H9 (cell line): ENCODE measurements at regions not wholly inside any gene's neighbourhood (a gene's known extent, or its start where the extent isn't known, plus 50 kb on each side); places are given as distances from the start of the nearest gene placed in this dataset.

Source experiments
- DNase-seq: peaks from one replicate; pipeline ENCODE4 v3.0.0-alpha.2; 2017
- H2AFZ ChIP-seq: one replicate; pipeline ENCODE4 v1.6.1; 2013; ENCODE audit warnings: mild to moderate bottlenecking, low read length, control low read depth, moderate library complexity
- H2AK5ac ChIP-seq: 2 replicates; pipeline ENCODE4 v1.6.1; 2013; ENCODE audit warnings: low read length, control low read depth, mixed read lengths; ENCODE audit not compliant: insufficient read length
- H2BK120ac ChIP-seq: one replicate; pipeline ENCODE4 v1.6.1; 2013; ENCODE audit warnings: low read depth, mild to moderate bottlenecking, low read length, control low read depth, inconsistent platforms; ENCODE audit not compliant: poor library complexity, severe bottlenecking
- H2BK12ac ChIP-seq: 2 replicates; pipeline ENCODE4 v1.6.1; 2013; ENCODE audit warnings: low read length, control low read depth, mixed read lengths, low read depth; ENCODE audit not compliant: insufficient read length
- H2BK15ac ChIP-seq: 2 replicates; pipeline ENCODE4 v1.6.1; 2013; ENCODE audit warnings: low read depth, low read length, control low read depth
- H2BK20ac ChIP-seq: one replicate; pipeline ENCODE4 v1.6.1; 2013; ENCODE audit warnings: low read depth, mild to moderate bottlenecking, low read length, control low read depth, inconsistent platforms; ENCODE audit not compliant: poor library complexity, severe bottlenecking
- H2BK5ac ChIP-seq: 2 replicates; pipeline ENCODE4 v1.6.1; 2013; ENCODE audit warnings: low read length, control low read depth, mixed read lengths; ENCODE audit not compliant: insufficient read length
- H3K14ac ChIP-seq: 2 replicates; pipeline ENCODE4 v1.6.1; 2013; ENCODE audit warnings: low read length, control low read depth; ENCODE audit not compliant: insufficient read depth
- H3K18ac ChIP-seq: 2 replicates; pipeline ENCODE4 v1.6.1; 2013; ENCODE audit warnings: low read depth, mild to moderate bottlenecking, mixed read lengths, low read length, control low read depth; ENCODE audit not compliant: insufficient read length
- H3K23ac ChIP-seq: 2 replicates; pipeline ENCODE4 v1.6.1; 2013; ENCODE audit warnings: low read length, control low read depth, mixed read lengths, low read depth; ENCODE audit not compliant: insufficient read length
- H3K23me2 ChIP-seq: 2 replicates; pipeline ENCODE4 v1.6.1; 2013; ENCODE audit warnings: low read depth, mild to moderate bottlenecking, mixed read lengths, low read length, control low read depth; ENCODE audit not compliant: insufficient read length, poor library complexity, severe bottlenecking
- H3K27ac ChIP-seq: 2 replicates; pipeline ENCODE4 v1.5.1; 2013; ENCODE audit warnings: low read length, control low read depth, mixed read lengths, low read depth; ENCODE audit not compliant: insufficient read length
- H3K27me3 ChIP-seq: 2 replicates; pipeline ENCODE4 v1.6.1; 2013; ENCODE audit warnings: low read length, control low read depth, inconsistent platforms; ENCODE audit not compliant: insufficient read depth
- H3K4ac ChIP-seq: 2 replicates; pipeline ENCODE4 v1.6.1; 2013; ENCODE audit warnings: low read depth, mild to moderate bottlenecking, control low read depth, inconsistent platforms, low read length, moderate library complexity
- H3K4me1 ChIP-seq: 2 replicates; pipeline ENCODE4 v1.6.1; 2013; ENCODE audit warnings: low read length, control low read depth, inconsistent platforms; ENCODE audit not compliant: insufficient read depth
- H3K4me2 ChIP-seq: 2 replicates; pipeline ENCODE4 v1.6.1; 2013; ENCODE audit warnings: low read length, control low read depth, mixed read lengths; ENCODE audit not compliant: insufficient read length, insufficient read depth
- H3K56ac ChIP-seq: 2 replicates; pipeline ENCODE4 v1.6.1; 2013; ENCODE audit warnings: low read depth, mild to moderate bottlenecking, mixed read lengths, low read length, control low read depth; ENCODE audit not compliant: insufficient read length
- H3K79me1 ChIP-seq: 2 replicates; pipeline ENCODE4 v1.6.1; 2013; ENCODE audit warnings: low read depth, mild to moderate bottlenecking, moderate library complexity, low read length, control low read depth, inconsistent platforms; ENCODE audit not compliant: insufficient read depth, poor library complexity, severe bottlenecking
- H3K79me2 ChIP-seq: 2 replicates; pipeline ENCODE4 v1.6.1; 2013; ENCODE audit warnings: low read length, control low read depth, inconsistent platforms; ENCODE audit not compliant: insufficient read depth
- H3K9ac ChIP-seq: 2 replicates; pipeline ENCODE4 v1.6.1; 2013; ENCODE audit warnings: low read length, control low read depth, mixed read lengths; ENCODE audit not compliant: insufficient read length; ENCODE audit errors: extremely low read depth
- H3K9me3 ChIP-seq: one replicate; pipeline ENCODE4 v1.6.1; 2013; ENCODE audit warnings: low read depth, low read length, inconsistent platforms; ENCODE audit not compliant: control insufficient read depth
- H3T11ph ChIP-seq: one replicate; pipeline ENCODE4 v1.6.1; 2013; ENCODE audit warnings: mild to moderate bottlenecking, low read length, control low read depth, inconsistent platforms
- H4K20me1 ChIP-seq: one replicate; pipeline ENCODE4 v1.6.1; 2013; ENCODE audit not compliant: control insufficient read depth, insufficient read length, insufficient read depth
- H4K5ac ChIP-seq: 2 replicates; pipeline ENCODE4 v1.6.1; 2013; ENCODE audit warnings: low read depth, mild to moderate bottlenecking, mixed read lengths, low read length, control low read depth; ENCODE audit not compliant: insufficient read length
- H4K8ac ChIP-seq: replicated peaks from 2 replicates; pipeline ENCODE4 v1.6.1; 2013; ENCODE audit warnings: low read length, control low read depth, mixed read lengths, low read depth; ENCODE audit not compliant: insufficient read length
- H4K91ac ChIP-seq: 2 replicates; pipeline ENCODE4 v1.6.1; 2013; ENCODE audit warnings: low read depth, mild to moderate bottlenecking, moderate library complexity, mixed read lengths, low read length, control low read depth; ENCODE audit not compliant: insufficient read length
- H3K27ac Mint-ChIP-seq, 3 experiments: 2 replicates in 2 of 3; 3 replicates in 1 of 3; pipeline ENCODE4 v1.8.0; 2020 to 2021; ENCODE audit warnings: mixed read lengths in 3 of 3, mild to moderate bottlenecking in 1 of 3, moderate library complexity in 1 of 3
- H3K27me3 Mint-ChIP-seq: 2 replicates; pipeline ENCODE4 v1.8.0; 2021; ENCODE audit warnings: low read depth, mild to moderate bottlenecking, moderate library complexity, mixed read lengths
- H3K36me3 Mint-ChIP-seq, 3 experiments: 2 replicates in 2 of 3; 3 replicates in 1 of 3; pipeline ENCODE4 v1.8.0; 2020 to 2021; ENCODE audit warnings: low read depth in 3 of 3, mixed read lengths in 3 of 3; ENCODE audit not compliant: insufficient read depth in 1 of 3
- H3K4me1 Mint-ChIP-seq, 2 experiments: 2 replicates each; pipeline ENCODE4 v1.8.0; 2020; ENCODE audit warnings: mixed read lengths in 2 of 2
- H3K4me3 Mint-ChIP-seq, 2 experiments: 2 replicates in 1 of 2; 3 replicates in 1 of 2; pipeline ENCODE4 v1.8.0; 2020 to 2021; ENCODE audit warnings: mild to moderate bottlenecking in 2 of 2, mixed read lengths in 2 of 2, moderate library complexity in 1 of 2
- H3K9me3 Mint-ChIP-seq, 2 experiments: 2 replicates in 1 of 2; 3 replicates in 1 of 2; pipeline ENCODE4 v1.8.0; 2020; ENCODE audit warnings: mild to moderate bottlenecking in 2 of 2, mixed read lengths in 2 of 2, moderate library complexity in 1 of 2
- CTCF ChIP-seq: fragments of 200-600 bp; sonication (generic); conservative IDR thresholded peaks from 3 replicates; pipeline ENCODE4 v1.8.0; 2021; ENCODE audit warnings: antibody characterized with exemption, mild to moderate bottlenecking
- WGBS: extraction: QIAGEN DNeasy Blood & Tissue Kit; methylation state at CpG from one replicate; pipeline ENCODE4 v1.1.7; 2013; ENCODE audit warnings: missing lambda C conversion rate, low lambda C conversion rate, mixed read lengths; ENCODE audit not compliant: insufficient read length; ENCODE audit errors: extremely low coverage; 5-methylcytosine and 5-hydroxymethylcytosine counted together

- H2AFZ ChIP-seq, result no peak overlapping the region
- DNase-seq, result no peak
- WGBS, result no CpG with 5 or more reads among the region's 7 CpGs
- no peak overlapping the region for H2BK15ac ChIP-seq
- peaks cover 3% of the 10 kb centered on the region; the same call in 1 of the 2 replicates for H3K4me1 ChIP-seq
- no peak overlapping the region for H3K9ac ChIP-seq
- Mint-ChIP-seq H3K27me3 (peaks cover 18% of the 10 kb centered on the region), H3K36me3 (peaks cover 2 to 8% (median 4%) of the 10 kb centered on the region in 3 experiments; a peak in 5 of 7 replicates), H3K4me1 (peaks cover 39 to 45% of the 10 kb centered on the region in 2 experiments), H3K4me3 (no peak overlapping the region), H3K9me3 (peaks cover 3 to 6% of the 10 kb centered on the region in 2 experiments; a peak in 3 of 5 replicates), H3K27ac (no peak overlapping the region)
- no peaks in the 10 kb centered on the region for H3K79me1 ChIP-seq
- H2AK5ac ChIP-seq, result no peak overlapping the region
- no peaks in the 10 kb centered on the region for H3K9me3 ChIP-seq
- H3K4ac ChIP-seq, result no peak overlapping the region
- H4K5ac ChIP-seq, result no peak overlapping the region
- H2BK20ac ChIP-seq, result no peak overlapping the region
- no peaks in the 10 kb centered on the region for H3K79me2 ChIP-seq
- no peak overlapping the region for H2BK12ac ChIP-seq
- H4K20me1 ChIP-seq, result no peaks in the 10 kb centered on the region
- H2BK5ac ChIP-seq, result no peak overlapping the region
- no peak overlapping the region for H3K27ac ChIP-seq
- no peak overlapping the region for H4K91ac ChIP-seq
- TF ChIP-seq CTCF, result no peak
- H3T11ph ChIP-seq, result no peak overlapping the region
- H3K23ac ChIP-seq, result no peak overlapping the region
- no peak overlapping the region for H3K18ac ChIP-seq
- no peak overlapping the region for H4K8ac ChIP-seq
- peaks cover 6% of the 10 kb centered on the region for H3K23me2 ChIP-seq
- no peak overlapping the region for H2BK120ac ChIP-seq
- no peaks in the 10 kb centered on the region; the same call in 1 of the 2 replicates for H3K27me3 ChIP-seq
- H3K4me2 ChIP-seq, result no peak overlapping the region
- no peak overlapping the region for H3K56ac ChIP-seq
- H3K14ac ChIP-seq, result no peak overlapping the region
These were observed 84.0 kb upstream of the ALDH1L1 start for GRCh38 chr3:126264381-126264780.
